MV-4-11 (cell line): ENCODE measurements at regions not wholly inside any gene's neighbourhood (a gene's known extent, or its start where the extent isn't known, plus 50 kb on each side); places are given as distances from the start of the nearest gene placed in this dataset.
A peak's percentile ranks its signal among the peaks of the same experiment; 100 is the strongest.

Source experiments
- DNase-seq: peaks from one replicate; lab custom pipeline; 2025; lab: John Stamatoyannopoulos, UW

DNA sequence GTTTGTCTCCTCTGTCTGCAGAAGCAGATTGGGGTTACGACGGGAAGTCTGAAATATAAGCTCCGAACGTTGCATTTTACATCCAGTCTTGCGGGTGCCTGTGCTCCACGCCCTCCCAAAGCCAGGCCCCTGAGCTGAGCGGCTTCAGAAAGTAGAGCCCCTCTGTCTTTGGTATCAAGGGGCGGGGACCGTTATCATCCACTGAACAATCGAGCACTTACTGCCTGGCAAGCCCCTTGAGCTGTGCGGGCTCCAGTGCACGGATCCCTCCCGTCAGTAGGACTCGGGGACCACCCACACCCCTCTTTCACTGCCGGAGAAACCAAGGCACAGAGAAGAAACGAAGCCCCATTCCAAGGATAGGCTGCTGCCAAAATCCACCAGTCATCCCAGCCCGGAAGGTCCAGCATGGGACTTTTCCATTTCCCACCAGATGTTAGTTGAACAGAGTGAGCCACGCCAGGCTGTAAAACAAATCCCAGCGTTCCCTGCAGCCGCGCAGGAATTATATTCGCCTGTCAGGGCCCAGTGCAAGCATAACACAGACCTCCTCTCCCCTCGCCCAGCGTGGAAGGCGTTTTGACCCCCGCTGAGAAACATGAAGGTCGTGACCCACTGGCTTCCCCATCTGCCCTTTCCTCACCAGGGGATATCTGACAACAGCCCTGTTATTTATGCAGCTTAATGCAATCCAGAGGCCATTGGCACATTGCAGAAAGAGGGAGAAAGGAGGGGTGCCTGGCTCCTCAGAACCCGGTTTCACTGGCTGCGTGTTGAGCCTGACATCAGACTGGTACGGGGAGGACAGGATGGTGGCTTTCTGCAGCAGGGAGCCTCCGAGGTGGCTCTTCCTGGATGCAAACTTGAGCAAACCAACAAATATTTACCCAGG, 212.2 kb upstream of the FOXF1 start:
- DNase-seq: no peak

DNA sequence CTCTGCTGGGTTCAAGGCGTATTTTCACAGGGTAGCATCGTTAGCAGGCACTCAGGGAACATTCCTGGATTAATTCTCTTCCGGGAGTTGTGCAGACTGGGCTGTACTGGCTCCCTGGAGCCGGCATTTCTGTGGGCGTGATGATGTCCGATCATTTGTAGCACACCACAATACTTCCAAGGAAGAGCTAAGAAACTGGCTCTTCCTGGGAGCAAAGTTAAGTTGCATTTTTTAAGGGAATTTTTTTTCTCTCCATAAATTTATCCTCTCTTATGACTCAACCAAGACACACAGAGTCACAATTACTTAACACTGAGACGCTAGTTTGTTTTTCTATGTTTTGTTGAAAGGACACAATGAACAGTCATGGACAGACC, 211.6 kb upstream of the FOXF1 start:
- DNase-seq: no peak

DNA sequence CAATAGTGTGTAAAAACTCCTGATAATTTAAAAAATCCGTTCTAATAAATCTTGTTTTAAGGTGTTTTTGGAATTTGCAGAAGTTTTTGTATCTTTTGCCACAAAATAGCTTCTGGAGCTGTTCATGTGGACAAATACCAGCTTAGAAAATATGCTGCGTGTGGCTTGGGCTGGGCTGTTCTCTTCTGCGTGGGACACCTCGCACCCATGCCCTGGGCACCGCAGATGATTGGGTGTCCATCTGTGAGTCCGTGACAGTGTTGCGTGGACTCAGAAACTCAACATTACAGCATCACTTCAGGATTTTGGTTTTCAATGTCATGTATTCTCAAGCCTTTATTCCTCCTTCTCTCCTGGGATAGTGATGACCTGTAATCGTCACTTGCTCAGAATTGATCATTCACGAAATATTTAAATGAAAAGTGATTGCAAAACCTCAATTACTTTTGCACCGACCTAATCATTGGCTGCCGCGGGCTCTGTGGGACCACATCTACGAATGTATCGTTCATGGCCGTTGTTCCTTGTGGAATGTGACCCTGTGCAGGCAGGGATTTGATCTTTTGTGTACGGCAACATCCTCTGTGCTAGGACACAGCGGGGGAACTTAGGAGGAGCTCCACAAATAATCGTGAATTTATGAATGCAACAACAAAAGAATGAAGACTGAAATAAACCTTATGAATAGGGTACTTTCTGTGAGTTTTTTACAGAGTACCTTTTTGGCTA, 210.3 kb upstream of the FOXF1 start:
- no peak for DNase-seq

DNA sequence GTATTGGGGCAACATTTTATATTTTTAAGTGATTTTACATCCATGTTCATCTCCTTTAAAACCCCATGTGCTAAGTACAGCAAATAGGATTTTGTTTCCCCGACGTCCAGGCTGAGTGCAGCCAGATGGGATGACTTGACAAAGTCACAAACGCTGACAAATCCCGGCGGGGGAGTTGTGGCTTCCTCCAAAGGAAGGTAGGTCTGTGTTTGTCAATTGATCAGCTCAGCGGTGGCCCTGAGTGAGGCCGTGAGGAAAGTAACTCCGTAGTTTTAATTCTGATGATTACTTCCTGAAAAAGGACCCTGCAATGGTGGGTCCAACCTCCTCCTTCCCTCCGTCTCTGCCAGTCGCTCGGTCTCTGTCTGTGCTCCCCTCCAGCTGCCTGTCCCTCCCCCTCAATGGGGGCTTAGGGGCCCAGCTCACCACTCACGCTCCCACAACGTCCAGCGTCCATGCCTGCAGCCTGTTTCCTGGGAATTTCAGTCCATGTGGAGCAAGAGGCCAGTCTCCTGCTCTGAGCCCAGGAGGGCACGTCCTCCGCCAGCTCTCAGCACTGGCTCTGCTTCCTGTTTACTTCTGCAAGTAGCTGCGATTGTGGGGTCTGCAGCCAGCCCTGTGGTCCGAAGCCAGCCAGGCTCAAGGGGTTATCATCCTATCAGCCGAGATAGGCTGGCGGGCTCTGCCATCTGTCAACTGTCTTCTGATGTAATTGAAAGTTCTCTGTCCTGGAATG, 209.4 kb upstream of the FOXF1 start:
- no peak for DNase-seq

DNA sequence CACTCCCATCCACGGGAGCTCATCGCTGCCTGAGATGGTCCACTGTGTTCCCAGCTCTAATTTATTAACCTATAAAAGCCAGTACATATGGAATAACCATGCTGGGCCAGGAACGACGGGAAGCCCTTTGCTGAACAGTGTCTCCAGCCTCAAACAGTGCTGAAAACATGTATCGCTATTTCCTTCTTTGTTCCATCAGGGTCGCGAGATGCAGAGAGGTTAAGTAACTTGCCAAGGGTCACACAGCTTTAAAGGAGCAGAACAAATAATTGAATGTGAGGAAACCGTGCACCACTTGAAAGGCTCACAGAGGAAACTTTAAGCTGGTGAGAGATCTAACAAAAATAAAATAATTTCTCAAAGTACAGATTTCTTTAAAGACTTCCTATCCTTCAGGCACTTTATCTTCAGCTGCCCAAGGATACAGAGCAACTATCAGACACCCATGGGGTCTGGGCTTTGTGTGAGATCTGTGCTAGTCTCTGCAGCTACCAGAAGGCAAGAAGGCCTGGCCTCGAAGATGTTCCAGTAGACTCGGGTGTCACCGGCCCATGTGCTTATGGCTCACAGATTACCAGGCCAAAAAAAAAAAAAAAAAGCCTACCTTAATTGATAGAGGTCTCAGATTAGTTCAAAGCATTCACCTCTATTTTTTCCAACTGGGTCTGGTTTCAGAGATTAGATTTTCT, 207.8 kb upstream of the FOXF1 start:
- DNase-seq: no peak

DNA sequence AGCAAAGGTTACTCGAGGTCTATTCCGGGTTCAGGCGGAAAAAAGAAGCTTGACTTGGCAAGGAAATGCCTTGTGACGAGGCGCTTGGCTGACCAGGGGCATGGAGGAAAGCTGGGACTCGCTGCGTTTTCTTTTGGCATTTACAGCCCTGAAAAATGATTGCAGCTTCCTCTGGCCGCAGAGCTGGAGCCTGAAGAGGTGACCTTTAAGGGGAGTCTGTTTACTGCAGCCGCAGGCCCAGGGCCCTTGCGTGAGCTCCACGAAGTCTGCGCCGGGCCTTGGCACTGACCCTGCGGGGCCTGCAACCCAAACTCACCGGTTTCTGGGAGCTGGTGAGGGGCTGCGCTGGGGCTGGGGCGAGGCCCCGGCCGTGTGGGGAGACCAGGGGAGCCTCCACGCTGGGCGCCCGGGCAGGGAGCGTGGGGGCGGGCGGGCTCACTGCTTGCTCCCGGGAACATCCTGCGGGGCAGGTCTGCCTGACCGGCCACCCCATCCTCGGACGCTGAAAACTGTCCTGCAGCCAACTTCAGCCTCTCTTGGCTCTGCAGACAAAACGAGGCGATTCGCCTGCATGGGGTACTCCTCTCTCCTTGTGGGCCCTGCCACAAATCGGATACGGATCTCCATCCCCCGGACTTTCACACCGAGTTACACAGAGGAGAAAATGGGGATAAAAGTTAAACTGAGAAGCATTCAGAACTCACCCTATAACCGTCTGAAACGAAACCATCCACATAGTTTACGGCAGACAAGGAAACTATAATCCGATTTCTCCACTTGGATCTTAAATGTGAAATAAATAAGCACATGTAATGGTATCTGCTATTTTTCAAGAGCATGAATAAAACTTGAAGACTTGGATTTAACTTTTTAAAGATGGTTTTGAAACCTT, 206.3 kb upstream of the FOXF1 start:
- DNase-seq: no peak

DNA sequence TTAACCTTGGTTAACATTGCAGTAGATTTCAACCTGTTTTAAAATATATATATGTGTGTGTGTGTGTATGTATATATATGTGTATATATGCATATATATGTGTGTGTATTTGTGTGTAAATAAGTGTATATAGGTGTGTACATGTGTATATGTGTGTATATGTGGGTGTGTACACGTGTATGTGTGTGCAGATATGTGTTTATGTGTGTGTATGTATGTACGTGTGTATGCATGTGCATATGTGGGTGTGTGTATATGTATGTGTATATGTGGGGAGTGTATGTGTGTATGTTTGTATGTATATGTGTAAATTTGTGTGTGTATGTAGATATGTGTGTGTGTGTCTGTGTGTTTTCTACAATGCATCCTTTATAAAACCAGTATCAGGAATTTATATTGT, 205.5 kb upstream of the FOXF1 start:
- DNase-seq: no peak

DNA sequence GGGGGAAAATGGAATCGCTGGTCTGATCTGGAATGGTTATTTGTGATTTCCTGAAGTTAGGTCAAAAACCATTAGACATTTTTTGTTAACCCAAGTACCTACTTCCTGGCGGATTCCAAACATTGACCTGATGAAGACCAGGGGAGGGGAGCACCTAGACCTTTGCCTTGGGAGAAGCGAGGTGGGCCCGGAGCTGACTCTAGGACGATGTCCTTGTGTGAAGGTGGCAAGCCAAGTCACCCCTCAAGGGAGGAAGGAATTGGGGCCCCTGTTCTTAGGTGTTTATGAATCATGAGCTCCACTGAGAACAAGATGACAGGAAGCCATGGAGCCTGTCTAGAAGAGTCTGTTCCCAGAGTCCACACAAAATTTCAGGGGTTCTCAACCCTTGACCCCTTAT, 204.9 kb upstream of the FOXF1 start:
- no peak for DNase-seq

DNA sequence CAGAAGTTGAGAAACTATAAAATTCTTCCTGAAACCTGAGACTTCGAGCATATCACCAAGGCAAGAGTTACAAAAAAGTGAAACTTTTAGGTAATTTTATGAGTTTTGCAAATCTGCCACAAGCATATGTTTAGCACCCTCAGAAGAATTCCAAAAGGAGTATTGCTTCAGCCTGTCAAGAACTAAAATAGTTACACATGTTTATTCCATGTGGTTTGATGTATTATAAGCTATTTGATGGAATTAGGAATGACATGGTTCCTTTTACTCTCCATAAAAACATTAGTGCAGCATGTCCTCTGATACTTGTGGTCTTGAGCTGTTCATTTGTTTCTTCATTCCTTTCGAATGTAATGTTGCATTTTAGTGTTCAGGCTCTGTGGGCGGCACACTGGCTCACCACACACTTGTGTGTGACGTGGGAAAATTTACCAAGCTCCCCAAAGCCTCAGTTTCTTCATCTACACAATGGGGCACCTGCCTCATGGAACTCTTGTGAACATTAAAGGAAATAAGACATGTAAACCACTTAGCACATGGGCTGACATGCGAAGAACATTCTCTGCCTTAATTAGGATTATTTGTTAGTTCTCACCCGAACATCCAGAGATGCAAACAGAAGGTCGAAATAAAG, 204.2 kb upstream of the FOXF1 start:
- no peak for DNase-seq

DNA sequence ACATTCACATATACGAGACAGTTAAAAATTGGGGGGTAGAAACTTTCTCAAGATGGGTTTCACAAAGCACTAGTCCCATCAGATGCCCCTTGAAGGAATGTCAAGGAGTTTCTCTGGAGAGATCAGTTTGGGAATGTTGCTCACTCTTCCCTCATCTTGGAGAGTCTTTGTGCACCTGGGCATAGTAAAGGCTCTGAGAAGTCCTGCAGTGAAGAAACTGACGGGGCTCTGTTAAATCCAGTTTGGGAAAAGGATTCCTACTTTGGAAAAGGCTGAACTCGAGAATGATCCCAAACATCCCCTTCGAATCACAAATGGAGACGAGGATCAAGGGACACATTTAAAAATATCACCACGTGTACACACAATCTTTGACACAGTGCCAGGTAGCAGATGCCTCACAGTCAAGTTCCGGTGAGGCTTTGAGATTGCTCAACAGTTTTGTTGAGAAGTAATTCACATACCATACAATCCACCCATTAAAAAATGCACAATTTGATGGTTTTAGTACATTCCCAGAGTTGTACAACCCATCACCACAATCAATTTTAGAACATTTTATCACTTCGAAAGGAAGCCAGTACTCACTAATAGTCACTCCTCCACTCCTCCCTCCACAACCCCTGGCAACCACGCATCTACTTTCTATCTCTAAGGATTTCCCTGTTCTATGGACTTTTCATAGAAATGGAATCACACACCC, 203.4 kb upstream of the FOXF1 start:
- peak; percentile 2 for DNase-seq

DNA sequence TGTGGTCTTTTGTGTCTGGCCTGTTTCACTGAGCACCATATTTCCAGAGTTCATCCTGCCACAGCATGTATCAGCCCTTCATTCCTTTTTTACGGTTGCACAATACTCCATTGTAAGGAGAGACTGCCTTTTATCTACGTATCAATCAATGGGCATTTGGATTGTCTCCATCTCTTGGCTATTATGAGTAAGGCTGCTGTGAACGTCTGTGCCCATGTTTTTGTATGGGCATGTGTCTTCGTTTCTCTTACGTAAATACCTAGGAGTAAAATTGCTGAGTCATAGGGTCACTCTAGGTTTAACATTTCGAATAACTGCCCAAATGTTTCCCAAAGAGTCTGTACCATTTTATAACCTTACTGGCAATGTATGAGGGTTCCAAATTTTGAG, 202.8 kb upstream of the FOXF1 start:
- DNase-seq: peak; percentile 20

DNA sequence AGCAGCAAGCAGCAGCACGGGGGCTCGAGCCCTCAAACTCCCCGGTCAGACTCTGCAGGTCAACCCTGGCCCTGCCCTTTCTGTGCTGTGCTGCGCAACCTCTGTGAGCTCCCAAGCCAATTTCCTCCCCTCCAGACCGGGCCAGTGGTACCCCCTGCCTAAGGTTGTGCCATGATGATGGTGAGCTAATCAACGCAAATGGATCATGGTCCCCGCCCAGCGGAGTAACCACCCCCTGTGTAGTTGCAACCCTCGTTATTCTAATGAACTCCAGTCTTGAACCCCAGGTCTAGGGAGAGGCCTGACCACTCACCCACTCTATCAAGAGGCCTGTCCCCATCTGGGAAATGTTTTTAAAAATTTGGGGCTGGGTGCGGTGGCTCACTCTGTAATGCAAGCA, 201.8 kb upstream of the FOXF1 start:
- DNase-seq: no peak

DNA sequence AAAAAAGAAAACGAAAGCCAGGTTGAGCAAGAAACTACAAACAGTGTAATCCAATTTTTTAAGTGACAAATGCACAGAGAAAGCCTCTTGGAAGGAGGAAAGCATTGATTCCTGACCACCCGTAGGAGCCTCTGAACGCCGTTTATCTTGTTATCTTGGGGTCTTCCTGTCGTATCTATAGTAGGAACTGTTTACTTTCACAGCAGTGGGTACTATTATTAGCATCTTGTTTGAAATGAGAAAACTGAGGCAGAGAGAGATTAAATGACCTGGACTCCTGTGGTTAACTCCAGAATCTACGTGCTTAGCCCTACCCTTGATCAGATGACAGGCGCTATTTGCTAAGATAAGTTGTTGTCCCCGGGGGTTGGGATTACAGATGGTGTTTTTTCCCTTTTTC, 196.7 kb upstream of the FOXF1 start:
- DNase-seq: no peak

DNA sequence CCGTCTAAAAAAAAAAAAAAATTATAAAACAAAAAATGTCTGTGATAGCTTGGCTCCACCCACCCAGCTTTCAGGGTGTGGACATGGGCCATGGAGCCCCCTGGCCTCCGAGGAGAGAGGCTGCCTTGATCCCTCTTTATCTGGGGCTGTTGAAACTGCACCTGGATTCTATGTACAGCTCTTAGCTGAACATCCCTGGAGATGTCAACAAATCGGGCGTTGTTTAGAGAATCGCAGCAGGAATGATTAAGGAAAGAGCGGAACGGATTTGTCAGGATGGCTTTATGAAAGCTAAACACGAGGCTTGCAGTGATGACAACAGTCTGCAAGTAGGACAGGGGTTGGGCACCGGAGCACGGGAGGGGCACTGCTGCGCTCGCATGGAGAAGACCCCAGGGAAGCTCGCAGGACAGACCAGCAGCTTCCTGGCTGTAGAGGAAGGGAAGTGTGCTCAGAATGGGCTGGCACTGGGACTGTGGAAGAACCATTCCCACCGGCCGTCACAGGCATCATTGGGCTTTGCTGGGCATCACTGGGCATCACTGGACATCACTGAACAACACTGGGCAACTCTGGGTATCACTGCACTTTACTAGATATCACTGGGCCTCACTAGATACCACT, 195.8 kb upstream of the FOXF1 start:
- DNase-seq: no peak

DNA sequence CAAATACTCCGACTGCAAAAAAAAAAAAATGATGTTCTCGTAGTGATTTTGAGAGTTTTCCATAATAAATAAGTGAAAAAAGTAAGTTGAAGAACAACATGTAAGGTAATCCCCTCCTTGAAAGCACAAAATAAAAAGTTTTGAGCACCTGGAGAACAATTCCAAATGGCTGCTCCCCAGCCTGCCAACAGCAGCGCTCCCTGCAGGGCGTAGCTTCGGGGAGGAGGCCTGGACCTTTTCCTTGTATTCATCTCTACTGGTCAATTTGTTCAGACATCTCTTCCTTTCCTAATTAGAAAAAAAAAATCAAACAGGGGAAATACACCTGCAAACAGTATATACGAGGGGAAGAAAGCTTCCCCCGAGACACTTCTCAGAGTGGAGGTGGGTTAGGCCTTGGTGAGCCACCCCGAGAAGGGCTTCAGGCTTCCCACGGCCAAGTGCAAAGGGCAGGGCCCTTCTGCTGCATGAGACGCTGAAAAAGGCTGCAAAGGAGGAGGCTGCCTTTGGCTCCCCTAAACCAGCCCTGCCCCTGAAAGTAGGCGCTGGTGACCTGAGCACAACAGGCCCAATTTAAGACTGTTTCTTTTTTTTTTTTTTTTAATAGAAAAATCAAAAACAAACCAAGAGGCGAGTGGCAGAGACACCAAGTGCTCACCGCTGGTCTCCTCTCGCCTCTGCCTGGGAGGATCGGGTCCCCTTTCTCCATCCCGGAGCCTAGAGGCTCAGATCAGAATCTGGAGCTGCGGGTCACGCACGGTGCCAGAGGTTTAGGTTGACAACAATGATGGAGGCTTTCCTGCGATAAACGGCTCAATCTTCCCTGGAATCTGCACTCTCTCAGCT, 193.1 kb upstream of the FOXF1 start:
- no peak for DNase-seq

DNA sequence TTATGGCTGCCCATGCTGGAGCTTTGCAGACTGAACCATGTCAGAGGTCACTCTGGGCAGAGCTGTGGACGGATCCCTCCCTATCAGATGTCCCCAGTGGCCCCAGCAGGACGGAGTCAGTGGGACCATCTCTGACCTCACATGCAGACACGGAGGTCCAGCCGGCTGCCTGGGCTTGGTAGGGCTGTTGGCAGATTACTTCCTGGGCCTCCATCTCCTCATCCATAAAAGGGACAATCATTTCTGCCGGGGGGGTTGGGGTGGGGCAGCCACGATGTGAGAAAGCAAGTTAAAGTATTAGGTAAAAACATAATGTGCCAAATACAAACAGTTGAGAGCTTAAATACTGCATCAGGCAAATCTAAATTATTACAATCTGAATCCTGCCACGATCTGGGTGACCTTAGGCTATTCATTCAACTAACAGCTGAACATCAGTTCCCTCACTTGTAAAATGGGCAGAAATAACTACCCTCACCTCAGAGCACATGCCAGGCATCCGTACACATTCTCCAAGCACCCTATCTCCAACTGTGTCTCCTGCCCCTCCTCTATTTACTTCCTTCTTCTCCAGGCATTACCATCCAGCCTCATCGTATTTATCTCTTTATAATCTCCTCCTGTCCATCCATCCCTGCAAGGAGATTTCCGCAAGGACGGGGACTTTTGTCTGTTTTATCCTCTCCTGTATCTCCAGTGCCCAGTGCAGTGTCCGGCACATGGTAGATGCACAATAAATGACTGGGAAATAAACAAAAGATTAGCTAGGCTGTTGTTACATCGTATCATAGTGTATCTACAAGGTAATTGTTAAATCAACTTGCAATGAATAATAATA, 192.3 kb upstream of the FOXF1 start:
- no peak for DNase-seq

DNA sequence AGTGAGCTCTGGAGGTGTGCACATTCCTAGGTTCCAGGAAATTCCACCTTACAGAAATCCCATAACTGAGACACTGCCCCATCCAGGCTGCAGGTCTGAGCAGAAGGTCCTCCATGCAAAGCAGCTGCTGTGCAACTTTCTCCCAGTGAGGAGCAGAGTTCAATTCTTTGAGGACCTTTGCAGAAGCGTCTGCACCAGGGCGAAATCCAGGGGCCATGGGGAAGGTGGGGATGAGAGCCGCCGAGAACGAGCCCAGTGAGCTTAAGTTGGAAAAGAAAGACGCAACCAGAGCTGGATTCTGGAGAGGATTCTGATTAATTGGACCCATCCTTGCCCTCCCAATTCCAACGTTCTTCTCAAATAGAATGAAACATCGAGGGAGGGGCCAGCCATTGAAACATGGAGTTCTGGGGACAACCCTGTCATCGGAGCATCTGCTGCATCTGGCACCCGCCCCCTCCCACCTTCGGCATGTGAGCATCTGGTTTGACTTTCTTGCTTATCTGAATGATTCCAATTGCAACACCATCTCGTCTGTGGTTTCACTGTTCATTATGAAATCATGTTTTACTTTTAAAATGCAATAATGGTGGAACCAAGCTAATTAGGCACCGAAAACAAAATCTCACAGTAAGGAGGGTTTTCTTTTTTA, 190.6 kb upstream of the FOXF1 start:
- DNase-seq: peak; percentile 53
